ES-I3 (cell line): ENCODE measurements at regions not wholly inside any gene's neighbourhood (a gene's known extent, or its start where the extent isn't known, plus 50 kb on each side); places are given as distances from the start of the nearest gene placed in this dataset.
"Not testable (repeated sequence)": the region's sequence is repeated elsewhere in the genome, so short reads cannot be mapped to it uniquely, and the experiment has no call there.

ENCODE experiments used
- H3K36me3 ChIP-seq: 2 replicates; pipeline ENCODE4 v1.6.1; 2013; ENCODE audit warnings: mild to moderate bottlenecking, low read length, control low read depth, moderate library complexity; ENCODE audit not compliant: insufficient read depth
- H3K4me1 ChIP-seq: 2 replicates; pipeline ENCODE4 v1.6.1; 2013; ENCODE audit warnings: mild to moderate bottlenecking, control low read depth, low read length; ENCODE audit not compliant: insufficient read depth
- H3K9ac ChIP-seq: 2 replicates; pipeline ENCODE4 v1.6.1; 2013; ENCODE audit warnings: low read depth, mild to moderate bottlenecking, low read length, moderate library complexity
- H3K9me3 ChIP-seq: 2 replicates; pipeline ENCODE4 v1.6.1; 2013; ENCODE audit warnings: mild to moderate bottlenecking, low read length, moderate library complexity; ENCODE audit not compliant: control insufficient read depth, insufficient read depth

- Histone ChIP-seq H3K36me3 (no peaks in the 10 kb centered on the region), H3K9ac (no peak overlapping the region), H3K4me1 (no peaks in the 10 kb centered on the region; the same call in 1 of the 2 replicates), H3K9me3 (no peaks in the 10 kb centered on the region)
These were observed 240.1 kb upstream of the NFIA start for GRCh38 chr1:60842304-60842703.

GRCh38 chr1:60841116-60842046, 241.0 kb upstream of the NFIA start:
- Histone ChIP-seq H3K36me3 (no peaks in the 10 kb centered on the region), H3K4me1 (no peaks in the 10 kb centered on the region), H3K9ac (no peak overlapping the region), H3K9me3 (no peaks in the 10 kb centered on the region)

- H3K36me3 ChIP-seq, H3K9me3 ChIP-seq, H3K4me1 ChIP-seq, H3K9ac ChIP-seq: not testable (repeated sequence)
These were observed 241.9 kb upstream of the NFIA start for GRCh38 chr1:60840476-60840875.

GRCh38 chr1:60835649-60836048, 246.7 kb upstream of the NFIA start:
- Histone ChIP-seq H3K9ac (no peak overlapping the region), H3K9me3 (no peaks in the 10 kb centered on the region), H3K36me3 (no peaks in the 10 kb centered on the region), H3K4me1 (no peaks in the 10 kb centered on the region; the same call in 1 of the 2 replicates)

GRCh38 chr1:60833173-60833572, 249.2 kb upstream of the NFIA start:
- Histone ChIP-seq H3K9me3 (no peaks in the 10 kb centered on the region), H3K9ac (no peak overlapping the region), H3K4me1 (no peaks in the 10 kb centered on the region; the same call in 1 of the 2 replicates), H3K36me3 (no peaks in the 10 kb centered on the region)

- H3K4me1 ChIP-seq: no peaks in the 10 kb centered on the region; the same call in 1 of the 2 replicates
- H3K9ac ChIP-seq: no peak overlapping the region
- no peaks in the 10 kb centered on the region for H3K36me3 ChIP-seq
- H3K9me3 ChIP-seq: no peaks in the 10 kb centered on the region
These were observed 250.0 kb upstream of the NFIA start for GRCh38 chr1:60832367-60832766.

GRCh38 chr1:60831780-60832179, 250.6 kb upstream of the NFIA start:
- Histone ChIP-seq H3K9ac (no peak overlapping the region), H3K4me1 (no peaks in the 10 kb centered on the region; the same call in 1 of the 2 replicates), H3K9me3 (no peaks in the 10 kb centered on the region)

GRCh38 chr1:60828944-60829343, 253.4 kb upstream of the NFIA start:
- Histone ChIP-seq H3K36me3 (no peaks in the 10 kb centered on the region), H3K9me3 (no peaks in the 10 kb centered on the region), H3K9ac (no peak overlapping the region), H3K4me1 (no peaks in the 10 kb centered on the region; the same call in 1 of the 2 replicates)

More at GRCh38 chr1:60831780-60832179, 250.6 kb upstream of the NFIA start:
- H3K36me3 ChIP-seq: no peaks in the 10 kb centered on the region

- no peaks in the 10 kb centered on the region for H3K36me3 ChIP-seq
- H3K4me1 ChIP-seq: no peaks in the 10 kb centered on the region
- no peak overlapping the region for H3K9ac ChIP-seq
- no peaks in the 10 kb centered on the region for H3K9me3 ChIP-seq
These were observed 255.9 kb upstream of the NFIA start for GRCh38 chr1:60826320-60827094.

GRCh38 chr1:60825593-60825992, 256.8 kb upstream of the NFIA start:
- H3K4me1 ChIP-seq: no peaks in the 10 kb centered on the region
- H3K36me3 ChIP-seq: no peaks in the 10 kb centered on the region
- H3K9me3 ChIP-seq: no peaks in the 10 kb centered on the region
- H3K9ac ChIP-seq: no peak overlapping the region; the same call in 1 of the 2 replicates

GRCh38 chr1:60823151-60823550, 259.2 kb upstream of the NFIA start:
- Histone ChIP-seq H3K36me3 (no peaks in the 10 kb centered on the region), H3K4me1 (no peaks in the 10 kb centered on the region), H3K9ac (no peak overlapping the region), H3K9me3 (no peaks in the 10 kb centered on the region)

GRCh38 chr1:60822252-60822651, 260.1 kb upstream of the NFIA start:
- no peaks in the 10 kb centered on the region for H3K36me3 ChIP-seq
- H3K9me3 ChIP-seq: no peaks in the 10 kb centered on the region
- H3K9ac ChIP-seq: no peak overlapping the region
- H3K4me1 ChIP-seq: no peaks in the 10 kb centered on the region

- no peak overlapping the region for H3K9ac ChIP-seq
- H3K9me3 ChIP-seq: no peaks in the 10 kb centered on the region
- no peaks in the 10 kb centered on the region for H3K36me3 ChIP-seq
- H3K4me1 ChIP-seq: no peaks in the 10 kb centered on the region
These were observed 261.2 kb upstream of the NFIA start for GRCh38 chr1:60821156-60821555.

- Histone ChIP-seq H3K9me3 (no peaks in the 10 kb centered on the region), H3K36me3 (no peaks in the 10 kb centered on the region), H3K4me1 (no peaks in the 10 kb centered on the region), H3K9ac (no peak overlapping the region)
These were observed 263.2 kb upstream of the NFIA start for GRCh38 chr1:60818969-60819701.
